BLaER1 treated with 17β-estradiol and CSF1 and Interleukin-3, amounts not matched to agents 10 nM and 100 nM (cell line): ENCODE measurements at regions not wholly inside any gene's neighbourhood (a gene's known extent, or its start where the extent isn't known, plus 50 kb on each side); places are given as distances from the start of the nearest gene placed in this dataset.

ENCODE experiments used
- H3K27ac ChIP-seq, 11 experiments: shearing (Covaris generic); formaldehyde crosslinking; 2 replicates each; pipeline ENCODE4 v1.8.1; 2022
- H3K27me3 ChIP-seq, 11 experiments: shearing (Covaris generic); formaldehyde crosslinking; 2 replicates each; pipeline ENCODE4 v1.8.1; 2022
- H3K36me3 ChIP-seq, 11 experiments: shearing (Covaris generic); formaldehyde crosslinking; 2 replicates each; pipeline ENCODE4 v1.8.1; 2022
- H3K4me1 ChIP-seq, 10 experiments: shearing (Covaris generic); formaldehyde crosslinking; 2 replicates each; pipeline ENCODE4 v1.8.1; 2022
- H3K4me2 ChIP-seq, 11 experiments: shearing (Covaris generic); formaldehyde crosslinking; 2 replicates each; pipeline ENCODE4 v1.8.1; 2022
- H3K4me3 ChIP-seq, 10 experiments: shearing (Covaris generic); formaldehyde crosslinking; 2 replicates each; pipeline ENCODE4 v1.8.1; 2022
- H3K9ac ChIP-seq, 11 experiments: shearing (Covaris generic); formaldehyde crosslinking; 2 replicates each; pipeline ENCODE4 v1.8.1; 2022
- H3K9me3 ChIP-seq, 11 experiments: shearing (Covaris generic); formaldehyde crosslinking; replicated peaks in 1 of 11; 2 replicates each; pipeline ENCODE4 v1.8.1; 2022
- H4K20me1 ChIP-seq, 11 experiments: shearing (Covaris generic); formaldehyde crosslinking; 2 replicates each; pipeline ENCODE4 v1.8.1; 2022
- Cebpa-rat ChIP-seq, 11 experiments: shearing (Covaris generic); IDR thresholded peaks; 2 replicates each; pipeline ENCODE4 v1.8.1; 2022

DNA sequence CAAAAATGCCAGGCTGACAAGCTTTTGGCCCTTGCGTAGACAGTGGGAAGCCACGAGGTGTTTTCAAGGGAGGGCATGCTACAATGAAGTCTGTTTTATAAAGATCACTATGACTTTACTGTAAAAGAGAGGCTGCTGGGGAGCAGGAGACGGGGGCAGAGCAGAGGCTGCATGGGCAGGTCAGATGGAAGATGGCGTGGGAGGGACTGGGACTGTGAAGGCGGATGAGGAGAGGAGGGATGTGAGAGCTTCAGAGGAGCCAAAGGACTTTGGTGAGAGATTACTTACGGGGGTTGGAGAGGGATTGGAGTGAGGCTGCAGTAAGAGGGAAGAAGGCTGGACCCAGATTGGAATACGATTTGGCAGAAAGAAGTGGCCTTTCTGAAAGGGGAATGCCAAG lies 86.6 kb upstream of the PCBD1 start:
- Histone ChIP-seq H3K4me1 (no peaks in the 10 kb centered on the region), H3K4me3 (no peak overlapping the region), H3K36me3 (no peaks in the 10 kb centered on the region), H3K27me3 (no peaks in the 10 kb centered on the region), H3K9ac (no peak overlapping the region), H3K9me3 (peaks cover 13 to 27% (median 24%) of the 10 kb centered on the region in 11 experiments), H4K20me1 (no peaks in the 10 kb centered on the region), H3K4me2 (no peak overlapping the region), H3K27ac (no peak overlapping the region)
- no peak for TF ChIP-seq Cebpa-rat (IDR thresholded peaks at IDR 0.05)

DNA sequence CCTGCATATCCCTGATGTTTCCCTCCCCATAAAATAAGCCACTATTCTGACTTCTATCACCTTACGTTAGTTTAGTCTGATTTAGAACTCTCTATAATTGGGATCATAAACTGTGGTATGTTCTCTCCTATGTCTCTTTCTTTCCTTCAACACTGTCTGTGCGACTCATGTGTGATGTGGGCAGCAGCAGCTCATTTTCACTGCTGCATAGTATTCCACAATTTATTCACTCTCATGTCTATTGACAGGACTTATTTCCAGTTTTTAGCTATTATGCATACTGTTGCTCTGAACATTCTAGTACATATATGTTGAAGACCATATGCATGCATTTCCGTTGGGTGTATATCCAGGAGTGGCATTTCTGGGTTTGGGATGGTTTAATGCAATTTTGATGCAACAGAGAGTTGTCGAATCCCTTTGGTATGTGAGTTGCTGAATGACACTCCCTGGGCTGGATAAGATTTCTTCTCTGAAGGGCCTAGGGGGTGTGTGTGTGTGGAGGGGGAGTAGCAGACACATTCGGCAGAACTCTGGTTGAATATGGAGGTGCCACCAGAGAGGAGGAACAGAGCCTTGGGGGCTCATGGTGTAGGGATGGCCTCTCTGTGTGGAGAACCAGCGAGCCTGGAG lies 87.8 kb upstream of the PCBD1 start:
- peaks cover 2 to 16% (median 14%) of the 10 kb centered on the region in 11 experiments; a peak in 20 of 22 replicates for H3K9me3 ChIP-seq
- H3K4me2 ChIP-seq, result no peak overlapping the region
- H3K9ac ChIP-seq, result no peak overlapping the region
- H3K27ac ChIP-seq, result no peak overlapping the region
- no peak for TF ChIP-seq Cebpa-rat (IDR thresholded peaks at IDR 0.05)
- peaks cover under 1 to 3% (median 2%) of the 10 kb centered on the region in 10 experiments; a peak in 8 of 20 replicates for H3K4me1 ChIP-seq
- H3K27me3 ChIP-seq, result no peaks in the 10 kb centered on the region
- H3K36me3 ChIP-seq, result no peaks in the 10 kb centered on the region
- H3K4me3 ChIP-seq, result no peak overlapping the region
- H4K20me1 ChIP-seq, result no peaks in the 10 kb centered on the region

DNA sequence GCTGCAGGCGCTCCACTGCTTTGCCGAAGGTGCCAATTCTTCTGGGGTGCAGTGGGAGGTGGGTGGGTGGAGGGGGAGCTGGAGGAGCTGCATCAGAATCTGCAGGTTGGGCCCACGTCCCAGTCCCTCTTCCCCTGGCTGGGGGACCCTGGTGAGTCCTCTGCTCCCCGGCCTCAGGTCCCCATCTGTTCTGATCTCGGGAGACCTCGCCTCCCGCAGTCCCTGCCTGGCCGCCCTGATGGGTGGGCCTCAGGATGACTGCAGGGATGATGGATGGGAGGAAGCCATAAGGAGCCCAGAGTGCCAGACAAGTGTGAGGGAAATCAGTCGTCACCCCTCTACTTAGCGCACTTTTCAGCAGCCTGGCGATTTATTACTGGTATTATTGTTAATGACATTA lies 89.3 kb upstream of the PCBD1 start:
- H3K9me3 ChIP-seq, result peaks cover 0 to 5% (median 1%) of the 10 kb centered on the region in 11 experiments; a peak in 9 of 22 replicates
- H3K36me3 ChIP-seq, result no peaks in the 10 kb centered on the region
- no peak for TF ChIP-seq Cebpa-rat (IDR thresholded peaks at IDR 0.05)

DNA sequence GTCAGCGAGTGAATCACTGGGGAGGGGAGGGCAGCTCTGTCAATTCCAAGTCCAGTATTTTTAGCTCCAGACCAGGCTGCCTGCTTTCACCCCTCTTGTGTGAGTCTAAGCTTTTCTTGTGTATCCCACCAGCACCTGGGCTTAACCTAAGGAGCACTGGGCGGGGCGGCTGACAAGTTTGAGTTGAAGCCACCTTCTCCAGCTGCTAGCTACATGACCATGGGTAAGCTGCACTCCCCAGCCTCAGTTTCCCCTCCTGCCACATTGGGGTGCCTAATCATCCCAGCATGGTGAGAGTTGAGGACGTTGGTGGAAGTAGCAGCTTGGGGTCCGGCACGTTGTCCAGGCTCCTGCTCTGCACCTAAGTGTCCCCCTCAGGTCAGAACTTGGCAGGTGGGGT lies 89.8 kb upstream of the PCBD1 start:
- no peak for TF ChIP-seq Cebpa-rat (IDR thresholded peaks at IDR 0.05)
- H4K20me1 ChIP-seq, result no peaks in the 10 kb centered on the region
- no peak overlapping the region for H3K9ac ChIP-seq
- H3K27ac ChIP-seq, result no peak overlapping the region
- no peak overlapping the region for H3K4me2 ChIP-seq
- H3K9me3 ChIP-seq, result peaks cover 0 to 5% (median 0%) of the 10 kb centered on the region in 11 experiments; a peak in 2 of 22 replicates
- no peak overlapping the region for H3K4me3 ChIP-seq
- H3K36me3 ChIP-seq, result no peaks in the 10 kb centered on the region
- H3K27me3 ChIP-seq, result no peaks in the 10 kb centered on the region
- peaks cover 17 to 22% (median 20%) of the 10 kb centered on the region in 10 experiments; a peak in 19 of 20 replicates for H3K4me1 ChIP-seq

More for the DNA sequence above, 89.3 kb upstream of the PCBD1 start:
- H3K4me1 ChIP-seq, result peaks cover 14 to 17% (median 16%) of the 10 kb centered on the region in 10 experiments; a peak in 19 of 20 replicates
- no peak overlapping the region for H3K4me3 ChIP-seq
- H3K27me3 ChIP-seq, result no peaks in the 10 kb centered on the region
- H3K27ac ChIP-seq, result no peak overlapping the region
- H3K4me2 ChIP-seq, result no peak overlapping the region
- no peak overlapping the region for H3K9ac ChIP-seq
- H4K20me1 ChIP-seq, result no peaks in the 10 kb centered on the region

DNA sequence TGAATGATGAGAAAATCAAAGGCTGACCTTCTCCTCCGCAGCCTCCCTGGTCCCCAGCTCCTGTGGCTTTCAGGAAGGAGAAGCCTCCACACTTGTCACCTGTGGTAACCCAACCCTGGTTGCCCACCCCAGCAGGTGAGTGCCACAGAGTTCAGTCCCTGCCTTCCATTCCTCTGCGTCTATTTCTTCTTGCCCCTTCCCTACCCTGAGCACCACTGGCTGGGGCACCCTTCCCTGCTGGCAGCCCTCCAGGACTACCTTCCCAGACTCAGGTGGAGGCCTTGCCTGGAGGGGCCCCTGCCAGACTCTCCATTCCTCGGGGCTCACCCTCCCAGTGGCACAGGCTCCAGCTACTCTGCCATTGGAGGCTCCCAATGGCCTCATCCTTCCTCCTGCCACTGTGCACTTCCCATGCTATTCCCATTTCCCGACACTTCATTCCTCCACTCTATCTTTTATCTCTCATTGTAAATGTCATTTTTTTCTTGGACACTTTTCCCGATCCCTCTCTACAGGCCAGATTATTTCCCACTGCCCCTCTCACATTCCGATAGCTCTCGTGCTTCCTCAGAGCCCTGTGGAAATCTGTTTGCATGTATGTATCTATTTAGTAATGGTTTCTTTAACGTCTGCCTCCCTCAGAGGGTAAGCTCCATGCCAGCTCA lies 90.6 kb upstream of the PCBD1 start:
- H3K9me3 ChIP-seq, result peaks cover 0 to 5% (median 0%) of the 10 kb centered on the region in 11 experiments; a peak in 2 of 22 replicates
- peaks cover 17 to 22% (median 20%) of the 10 kb centered on the region in 10 experiments; a peak in 19 of 20 replicates for H3K4me1 ChIP-seq
- H3K27ac ChIP-seq, result no peak overlapping the region
- TF ChIP-seq Cebpa-rat (IDR thresholded peaks at IDR 0.05), result no peak
- H3K27me3 ChIP-seq, result no peaks in the 10 kb centered on the region
- H3K4me2 ChIP-seq, result no peak overlapping the region
- no peak overlapping the region for H3K9ac ChIP-seq
- H4K20me1 ChIP-seq, result no peaks in the 10 kb centered on the region
- no peak overlapping the region for H3K4me3 ChIP-seq
- H3K36me3 ChIP-seq, result no peaks in the 10 kb centered on the region

DNA sequence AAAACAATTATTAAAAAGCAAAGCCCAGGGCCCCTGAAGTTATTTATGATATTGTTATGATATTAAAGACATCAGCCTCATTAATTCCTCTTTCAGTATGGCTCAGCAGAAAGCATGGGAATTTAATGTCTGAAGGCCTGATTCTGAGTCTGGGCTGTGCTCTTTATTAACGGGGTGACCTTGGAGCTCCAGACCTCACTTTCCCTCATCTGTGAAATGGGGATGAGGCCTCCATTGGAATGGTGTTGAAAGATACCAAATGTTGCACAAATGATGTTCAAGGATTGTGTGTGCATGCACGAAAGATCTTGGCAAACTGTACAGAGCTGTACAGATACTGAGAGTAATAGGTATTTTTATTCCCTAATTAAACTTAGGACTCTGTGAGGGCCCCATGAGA lies 92.3 kb upstream of the PCBD1 start:
- H3K4me1 ChIP-seq, result peaks cover 17 to 26% (median 23%) of the 10 kb centered on the region in 10 experiments; a peak in 19 of 20 replicates
- H4K20me1 ChIP-seq, result no peaks in the 10 kb centered on the region
- H3K9me3 ChIP-seq, result peaks cover 0 to 5% (median 0%) of the 10 kb centered on the region in 11 experiments; a peak in 2 of 22 replicates
- no peaks in the 10 kb centered on the region for H3K27me3 ChIP-seq
- TF ChIP-seq Cebpa-rat (IDR thresholded peaks at IDR 0.05), result no peak
- H3K36me3 ChIP-seq, result no peaks in the 10 kb centered on the region
- H3K27ac ChIP-seq, result no peak overlapping the region
- H3K9ac ChIP-seq, result no peak overlapping the region
- no peak overlapping the region for H3K4me2 ChIP-seq
- H3K4me3 ChIP-seq, result no peak overlapping the region

DNA sequence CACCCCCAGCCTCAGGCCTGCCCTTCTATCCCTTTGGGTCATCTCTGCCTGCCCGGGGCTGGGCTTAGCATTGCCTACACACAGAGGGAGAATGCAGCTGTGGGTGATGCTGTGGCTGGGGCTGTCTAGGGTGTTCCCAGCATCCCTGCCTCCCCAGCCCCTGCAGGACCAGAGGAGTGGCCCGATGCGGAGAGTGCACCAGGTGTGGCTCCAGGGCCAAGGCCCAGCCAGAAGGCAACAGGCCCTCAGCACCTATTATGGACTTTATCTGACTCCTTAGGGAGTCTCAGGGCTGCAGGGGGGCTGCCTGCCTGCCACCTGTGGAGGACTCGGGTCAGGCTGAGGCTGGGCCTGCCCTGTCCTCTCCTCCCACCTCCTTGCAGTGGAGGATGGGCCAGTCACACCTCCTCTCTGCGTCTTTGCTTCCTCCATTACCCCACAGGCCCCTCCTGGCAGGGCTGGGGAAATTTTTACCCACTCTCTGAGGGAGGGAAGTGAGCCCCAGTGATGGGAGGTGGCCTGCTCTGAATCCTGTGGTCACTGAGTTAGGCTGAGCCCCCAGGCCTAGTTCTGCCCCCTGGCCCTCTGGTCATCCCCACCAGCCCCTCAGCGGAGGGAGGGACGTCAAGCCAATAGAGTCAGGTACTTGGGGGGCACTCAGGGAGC lies 92.9 kb upstream of the PCBD1 start:
- peaks cover 0 to 5% (median 0%) of the 10 kb centered on the region in 11 experiments; a peak in 2 of 22 replicates for H3K9me3 ChIP-seq
- H3K4me3 ChIP-seq, result no peak overlapping the region
- H3K27ac ChIP-seq, result peak overlapping the region in 3 of 11 experiments; percentile 43 to 65 (median 57); a peak in 4 of 22 replicates
- H3K36me3 ChIP-seq, result no peaks in the 10 kb centered on the region
- H3K4me1 ChIP-seq, result peaks cover 17 to 32% (median 29%) of the 10 kb centered on the region in 10 experiments; a peak in 19 of 20 replicates
- H3K9ac ChIP-seq, result peak overlapping the region in 1 of 11 experiments; percentile 18; a peak in 2 of 22 replicates
- H3K27me3 ChIP-seq, result no peaks in the 10 kb centered on the region
- H4K20me1 ChIP-seq, result no peaks in the 10 kb centered on the region
- no peak for TF ChIP-seq Cebpa-rat (IDR thresholded peaks at IDR 0.05)
- peak overlapping the region; percentile 9 to 62 (median 47); a peak in 18 of 22 replicates for H3K4me2 ChIP-seq

DNA sequence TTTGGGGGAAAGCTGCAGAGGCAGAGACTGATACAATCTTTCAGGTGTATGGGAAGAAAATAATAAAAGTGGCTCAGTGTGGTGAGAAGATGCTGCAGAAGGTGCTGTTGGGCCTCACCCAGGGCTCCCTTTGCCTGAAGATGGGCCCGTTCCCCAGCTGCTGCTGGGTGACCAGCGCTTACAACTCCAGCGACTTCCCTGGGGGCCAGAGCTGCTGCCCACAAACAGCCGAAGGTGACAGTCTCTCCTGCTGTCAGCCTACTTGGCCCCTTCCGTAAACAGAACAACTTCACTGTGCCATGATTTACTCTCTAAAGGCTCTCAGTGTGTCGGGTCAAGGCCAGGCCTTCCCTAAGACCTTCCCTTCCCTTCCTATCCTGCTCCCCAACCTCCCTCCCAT lies 93.6 kb upstream of the PCBD1 start:
- Histone ChIP-seq H3K27me3 (no peaks in the 10 kb centered on the region), H4K20me1 (no peaks in the 10 kb centered on the region), H3K4me3 (0 out of 20 replicates have a peak overlapping the region, but pooled peaks of 1 of the 10 experiments have one; percentile 5), H3K9me3 (peaks cover 0 to 5% (median 0%) of the 10 kb centered on the region in 11 experiments; a peak in 2 of 22 replicates), H3K27ac (peak overlapping the region in 7 of 11 experiments; percentile 28 to 65 (median 45); a peak in 11 of 22 replicates), H3K4me2 (peak overlapping the region; percentile 9 to 62 (median 47); a peak in 21 of 22 replicates), H3K36me3 (no peaks in the 10 kb centered on the region), H3K4me1 (peaks cover 17 to 34% (median 30%) of the 10 kb centered on the region in 10 experiments; a peak in 19 of 20 replicates), H3K9ac (peak overlapping the region in 4 of 11 experiments; percentile 11 to 56 (median 18); a peak in 5 of 22 replicates)
- TF ChIP-seq Cebpa-rat (IDR thresholded peaks at IDR 0.05), result no peak
